HG03575 (cell line): ENCODE measurements at regions not wholly inside any gene's neighbourhood (a gene's known extent, or its start where the extent isn't known, plus 50 kb on each side); places are given as distances from the start of the nearest gene placed in this dataset.

ENCODE experiments used
- ATAC-seq: cut with Tn5 transposase; IDR thresholded peaks from one replicate; pipeline ENCODE4 v1.9.1; 2021; ENCODE audit not compliant: unreplicated experiment, insufficient number of reproducible peaks, low FRiP score; ENCODE audit errors: extremely low read depth

GRCh38 chr3:72298201-72299152, 513.5 kb upstream of the PROK2 start:
- ATAC-seq = no peak

DNA sequence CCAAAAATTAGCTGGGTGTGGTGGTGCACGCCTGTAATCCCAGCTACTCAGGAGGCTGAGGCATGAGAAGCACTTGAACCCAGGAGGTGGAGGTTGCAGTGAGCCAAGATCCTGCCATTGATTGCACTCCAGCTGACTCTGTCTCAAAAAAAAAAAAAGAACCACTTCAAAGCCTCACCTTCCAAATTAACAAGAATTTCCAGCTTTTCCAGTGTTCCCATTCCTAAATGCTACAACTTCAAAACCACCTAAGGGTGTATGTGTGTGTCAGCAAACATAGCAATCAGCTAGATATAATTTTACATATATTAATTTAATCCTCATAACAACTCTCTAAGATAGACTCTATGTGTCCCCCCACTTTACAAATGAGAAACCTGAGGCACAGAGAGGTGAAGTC, 512.5 kb upstream of the PROK2 start:
- no peak for ATAC-seq

DNA sequence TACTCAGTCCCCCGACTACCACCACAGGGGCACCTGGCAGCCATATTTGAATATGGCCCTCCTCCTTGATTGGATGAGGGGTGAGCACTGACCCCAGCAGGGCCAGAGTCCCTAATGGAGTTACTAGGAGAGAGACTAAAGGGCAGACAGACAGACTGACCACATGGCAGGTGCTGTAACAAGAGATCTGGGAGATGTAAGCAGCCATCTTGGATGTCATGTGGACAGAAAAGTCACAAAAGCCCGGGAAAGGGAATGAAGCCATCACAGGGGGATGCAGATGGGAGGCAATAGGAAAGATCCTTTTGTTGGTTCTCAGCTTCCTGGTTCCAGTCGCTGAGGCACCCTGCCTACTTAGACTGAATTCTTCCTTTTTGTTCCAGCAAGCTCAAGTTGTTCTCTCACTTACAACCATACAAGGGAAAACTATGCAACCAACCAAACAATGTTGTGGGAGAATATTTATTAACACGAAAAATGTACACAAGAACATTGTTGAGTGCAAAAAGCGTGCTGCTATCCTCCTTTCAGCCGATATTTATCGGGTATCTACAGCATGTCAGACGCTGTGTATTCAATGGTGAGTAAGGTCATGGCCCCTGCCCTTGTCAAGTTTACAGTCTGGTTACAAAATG, 511.6 kb upstream of the PROK2 start:
- ATAC-seq = no peak

DNA sequence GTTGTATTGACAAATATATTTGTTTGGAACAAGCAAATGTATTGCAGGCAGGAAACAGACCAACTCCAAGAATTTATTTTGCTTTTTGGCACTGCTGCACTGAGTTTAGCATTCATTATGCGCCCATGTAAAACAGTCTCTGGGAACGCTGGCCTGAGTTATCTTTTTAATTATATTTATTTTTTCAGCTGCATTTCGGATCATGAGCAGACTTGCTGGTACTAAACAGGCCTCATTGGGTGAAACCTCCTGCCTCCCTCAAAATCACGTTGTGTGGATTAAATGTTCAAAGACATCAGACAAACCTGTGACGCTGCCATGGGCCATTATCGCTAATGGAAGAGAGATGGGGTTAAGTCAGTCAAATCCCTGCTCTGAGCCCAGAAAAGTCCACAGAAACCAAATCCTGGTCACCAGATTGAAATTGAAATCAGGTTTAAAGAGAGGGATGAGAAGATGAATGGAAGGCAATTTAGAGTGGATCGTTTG, 511.1 kb upstream of the PROK2 start:
- no peak for ATAC-seq

- no peak for ATAC-seq
Observed at GRCh38 chr3:72295276-72295961, 510.5 kb upstream of the PROK2 start.

GRCh38 chr3:72290859-72291638, 506.1 kb upstream of the PROK2 start:
- no peak for ATAC-seq

DNA sequence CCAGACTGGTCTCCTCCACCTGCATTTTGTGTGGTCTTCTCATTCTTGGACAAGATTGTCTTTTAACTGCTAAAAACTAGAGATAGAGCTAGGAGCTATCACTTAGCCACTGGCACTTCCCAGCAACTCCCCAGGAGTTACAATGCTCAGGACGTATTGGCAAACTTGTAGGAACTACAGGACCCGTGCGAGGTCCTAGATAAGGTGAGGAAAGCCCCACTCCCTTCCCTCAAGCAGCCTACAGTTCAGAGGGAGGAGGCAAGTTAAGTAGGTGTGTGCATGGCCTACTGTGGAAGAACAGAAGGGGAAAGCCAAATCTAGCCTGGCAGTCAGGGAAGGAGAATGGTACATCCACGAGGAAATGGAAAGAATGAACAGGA, 504.7 kb upstream of the PROK2 start:
- no peak for ATAC-seq

DNA sequence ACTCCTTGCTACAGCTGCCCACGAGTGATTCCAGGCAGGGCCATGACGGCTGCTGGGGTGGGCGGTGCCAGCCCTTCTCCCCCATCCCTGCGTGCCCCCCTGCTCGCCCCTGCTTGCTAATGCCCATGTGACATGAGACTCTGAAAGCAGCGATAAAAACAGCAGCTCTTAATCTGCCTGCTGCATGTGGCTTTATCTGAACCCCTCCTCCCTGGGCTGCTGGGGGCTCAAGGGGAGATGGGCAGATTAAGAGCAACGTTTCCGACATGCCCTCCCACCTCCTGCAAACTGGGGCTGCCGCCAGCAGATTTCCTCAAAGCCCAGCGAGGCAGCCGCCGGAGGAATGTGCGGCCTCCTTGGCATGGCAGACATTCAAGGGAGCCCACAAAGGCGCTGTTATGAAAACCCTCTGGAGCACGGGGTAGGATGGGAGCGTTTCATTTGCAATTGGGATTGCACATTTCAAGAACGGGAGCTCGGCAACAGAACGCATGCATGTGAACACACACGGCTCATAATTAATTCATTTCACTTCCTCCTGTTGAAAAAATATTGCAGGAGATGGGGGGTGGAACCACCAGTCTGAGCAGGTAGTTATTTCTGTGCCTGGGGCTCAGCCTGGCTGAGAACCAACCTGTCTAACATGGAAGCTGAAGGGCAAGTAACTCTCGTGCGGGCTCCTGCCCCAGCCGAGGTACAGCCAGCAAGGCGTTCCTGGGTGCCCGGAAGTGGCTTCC, 504.2 kb upstream of the PROK2 start:
- no peak for ATAC-seq

DNA sequence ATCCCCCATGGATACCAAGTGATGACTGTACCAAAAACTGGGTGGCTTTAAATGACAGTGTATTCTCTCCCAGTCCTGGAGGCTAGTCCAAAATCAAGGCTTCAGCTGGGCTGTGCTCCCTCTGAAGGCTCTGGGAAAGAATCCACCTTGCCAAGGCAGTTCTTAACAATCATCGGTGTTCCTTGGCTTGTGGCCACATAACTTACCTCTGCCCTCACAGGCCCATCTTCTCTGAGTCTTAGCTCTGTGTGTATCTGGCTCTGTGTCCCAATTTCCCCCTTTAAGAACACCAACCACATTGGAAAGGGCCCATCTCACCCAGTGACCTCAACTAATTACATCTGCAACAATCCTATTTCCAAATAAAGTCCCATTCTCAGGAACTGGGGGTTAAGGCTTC, 503.0 kb upstream of the PROK2 start:
- ATAC-seq = no peak

- ATAC-seq = no peak
Observed at GRCh38 chr3:72285502-72285901, 500.6 kb upstream of the PROK2 start.

DNA sequence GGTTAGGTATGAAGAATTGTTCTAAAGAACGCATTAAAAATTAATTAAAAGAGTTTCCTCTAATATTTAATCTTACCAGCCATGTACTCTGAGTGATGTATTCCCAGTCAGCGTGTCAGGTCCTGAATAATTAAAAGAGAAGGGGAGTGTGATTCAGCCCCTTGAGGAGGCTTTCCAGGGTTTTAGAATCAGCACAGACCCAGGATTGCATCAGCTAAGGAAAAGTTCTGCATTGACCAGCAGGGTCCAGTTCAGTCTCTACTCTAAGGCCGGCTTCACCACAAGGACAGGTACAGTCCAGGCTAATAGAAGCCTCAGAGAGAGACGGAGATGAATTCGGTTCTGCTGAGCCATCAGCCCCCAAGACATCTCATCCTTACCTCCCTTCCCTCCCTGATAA, 499.5 kb upstream of the PROK2 start:
- ATAC-seq = no peak

DNA sequence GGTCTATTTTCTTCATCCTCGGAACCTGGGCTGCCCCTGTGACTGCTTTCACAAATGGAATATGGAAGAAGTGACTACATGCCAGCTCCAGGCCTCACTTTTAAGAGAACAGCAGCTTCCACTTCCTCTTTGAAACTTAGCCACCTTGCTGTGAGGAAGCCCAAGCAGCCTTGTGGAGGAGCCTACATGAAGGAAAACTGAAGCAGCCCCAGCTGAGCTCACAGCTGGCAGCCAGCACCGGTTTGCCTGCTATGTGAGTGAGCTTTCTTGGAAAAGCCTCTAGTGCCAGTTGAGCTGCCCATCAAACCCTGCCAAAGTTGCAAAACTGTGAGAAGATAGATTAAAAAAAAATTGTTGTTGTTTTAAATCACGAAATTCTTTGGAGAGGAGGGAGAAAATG, 498.0 kb upstream of the PROK2 start:
- ATAC-seq = no peak

GRCh38 chr3:72281551-72281950, 496.6 kb upstream of the PROK2 start:
- ATAC-seq = no peak

DNA sequence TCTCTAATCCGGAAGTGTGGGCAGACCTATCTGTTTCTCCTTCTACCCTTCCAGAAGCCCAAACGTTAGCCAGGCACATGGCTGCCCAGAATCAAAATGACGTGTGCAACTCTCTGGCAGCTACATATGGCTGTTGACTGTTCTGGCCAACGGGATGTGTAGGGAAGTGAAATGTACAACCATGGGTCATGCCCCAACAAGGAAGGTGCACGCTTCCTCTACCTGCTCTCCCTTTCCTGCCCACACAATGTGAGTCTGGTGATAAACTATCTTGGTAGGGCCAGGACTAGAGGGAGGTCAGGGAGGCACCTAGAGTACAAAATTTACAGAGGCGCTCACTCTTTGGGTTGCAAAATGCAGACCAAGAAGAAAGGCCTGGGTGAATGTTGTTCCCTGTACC, 495.9 kb upstream of the PROK2 start:
- no peak for ATAC-seq

- no peak for ATAC-seq
Observed at GRCh38 chr3:72279631-72280041, 494.7 kb upstream of the PROK2 start.

- no peak for ATAC-seq
Observed at GRCh38 chr3:72279068-72279604, 494.2 kb upstream of the PROK2 start.

- ATAC-seq = no peak
Observed at GRCh38 chr3:72278349-72279067, 493.6 kb upstream of the PROK2 start.

GRCh38 chr3:72277710-72278109, 492.8 kb upstream of the PROK2 start:
- no peak for ATAC-seq
